GM19452 (cell line): ENCODE measurements at regions not wholly inside any gene's neighbourhood (a gene's known extent, or its start where the extent isn't known, plus 50 kb on each side); places are given as distances from the start of the nearest gene placed in this dataset.

Source experiments
- ATAC-seq: cut with Tn5 transposase; IDR thresholded peaks from one replicate; pipeline ENCODE4 v1.9.1; 2021; ENCODE audit not compliant: unreplicated experiment

GRCh38 chr6:147712841-147713240, 204.4 kb downstream of the SAMD5 start:
- no peak for ATAC-seq

- ATAC-seq, result no peak
Measured at GRCh38 chr6:147715035-147715434, 206.5 kb downstream of the SAMD5 start.

GRCh38 chr6:147716434-147716833, 207.9 kb downstream of the SAMD5 start:
- no peak for ATAC-seq

GRCh38 chr6:147717991-147718390, 209.5 kb downstream of the SAMD5 start:
- ATAC-seq, result no peak

GRCh38 chr6:147722158-147722557, 213.7 kb downstream of the SAMD5 start:
- ATAC-seq, result no peak

- no peak for ATAC-seq
Measured at GRCh38 chr6:147724454-147724853, 216.0 kb downstream of the SAMD5 start.

- no peak for ATAC-seq
Measured at GRCh38 chr6:147726342-147726741, 217.9 kb downstream of the SAMD5 start.

GRCh38 chr6:147728903-147729302, 220.4 kb downstream of the SAMD5 start:
- no peak for ATAC-seq

- ATAC-seq, result no peak
Measured at GRCh38 chr6:147733686-147734085, 225.2 kb downstream of the SAMD5 start.

GRCh38 chr6:147734151-147734550, 225.7 kb downstream of the SAMD5 start:
- ATAC-seq, result no peak

GRCh38 chr6:147735924-147736323, 227.4 kb downstream of the SAMD5 start:
- ATAC-seq, result no peak

- no peak for ATAC-seq
Measured at GRCh38 chr6:147737115-147737514, 228.6 kb downstream of the SAMD5 start.

- ATAC-seq, result no peak
Measured at GRCh38 chr6:147738099-147738498, 229.6 kb downstream of the SAMD5 start.

- ATAC-seq, result peak; percentile 57
Measured at GRCh38 chr6:147738516-147739162, 230.1 kb downstream of the SAMD5 start.

GRCh38 chr6:147740326-147740725, 231.8 kb downstream of the SAMD5 start:
- ATAC-seq, result no peak

GRCh38 chr6:147740916-147741315, 232.4 kb downstream of the SAMD5 start:
- ATAC-seq, result no peak

GRCh38 chr6:147741389-147741788, 232.9 kb downstream of the SAMD5 start:
- ATAC-seq, result no peak

GRCh38 chr6:147742440-147742839, 233.9 kb downstream of the SAMD5 start:
- no peak for ATAC-seq

- ATAC-seq, result no peak
Measured at GRCh38 chr6:147744012-147744411, 235.5 kb downstream of the SAMD5 start.

- ATAC-seq, result no peak
Measured at GRCh38 chr6:147749331-147749730, 240.8 kb downstream of the SAMD5 start.

- no peak for ATAC-seq
Measured at GRCh38 chr6:147750413-147750812, 241.9 kb downstream of the SAMD5 start.

GRCh38 chr6:147751232-147751631, 242.7 kb downstream of the SAMD5 start:
- no peak for ATAC-seq

- no peak for ATAC-seq
Measured at GRCh38 chr6:147752689-147753403, 244.4 kb downstream of the SAMD5 start.
